GM18498 (cell line): ENCODE measurements at regions not wholly inside any gene's neighbourhood (a gene's known extent, or its start where the extent isn't known, plus 50 kb on each side); places are given as distances from the start of the nearest gene placed in this dataset.

Experiments
- ATAC-seq: cut with Tn5 transposase; IDR thresholded peaks from one replicate; pipeline ENCODE4 v1.9.1; 2021; ENCODE audit warnings: mild to moderate bottlenecking, moderate library complexity; ENCODE audit not compliant: unreplicated experiment

- ATAC-seq, result no peak
Measured at GRCh38 chr11:87392665-87393064, 354.9 kb downstream of the TMEM135 start.

GRCh38 chr11:87391496-87391895, 353.8 kb downstream of the TMEM135 start:
- no peak for ATAC-seq

- no peak for ATAC-seq
Measured at GRCh38 chr11:87384078-87384729, 346.5 kb downstream of the TMEM135 start.

- no peak for ATAC-seq
Measured at GRCh38 chr11:87374038-87374807, 336.5 kb downstream of the TMEM135 start.
